ENCODE measurements at regions not wholly inside any gene's neighbourhood (a gene's known extent, or its start where the extent isn't known, plus 50 kb on each side); places are given as distances from the start of the nearest gene placed in this dataset.

GRCh38 chr11:100622404-100622803, 64.7 kb upstream of the ARHGAP42 start:
- TF ChIP-seq, protein P1, sequence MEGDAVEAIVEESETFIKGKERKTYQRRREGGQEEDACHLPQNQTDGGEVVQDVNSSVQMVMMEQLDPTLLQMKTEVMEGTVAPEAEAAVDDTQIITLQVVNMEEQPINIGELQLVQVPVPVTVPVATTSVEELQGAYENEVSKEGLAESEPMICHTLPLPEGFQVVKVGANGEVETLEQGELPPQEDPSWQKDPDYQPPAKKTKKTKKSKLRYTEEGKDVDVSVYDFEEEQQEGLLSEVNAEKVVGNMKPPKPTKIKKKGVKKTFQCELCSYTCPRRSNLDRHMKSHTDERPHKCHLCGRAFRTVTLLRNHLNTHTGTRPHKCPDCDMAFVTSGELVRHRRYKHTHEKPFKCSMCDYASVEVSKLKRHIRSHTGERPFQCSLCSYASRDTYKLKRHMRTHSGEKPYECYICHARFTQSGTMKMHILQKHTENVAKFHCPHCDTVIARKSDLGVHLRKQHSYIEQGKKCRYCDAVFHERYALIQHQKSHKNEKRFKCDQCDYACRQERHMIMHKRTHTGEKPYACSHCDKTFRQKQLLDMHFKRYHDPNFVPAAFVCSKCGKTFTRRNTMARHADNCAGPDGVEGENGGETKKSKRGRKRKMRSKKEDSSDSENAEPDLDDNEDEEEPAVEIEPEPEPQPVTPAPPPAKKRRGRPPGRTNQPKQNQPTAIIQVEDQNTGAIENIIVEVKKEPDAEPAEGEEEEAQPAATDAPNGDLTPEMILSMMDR (IDR thresholded peaks at IDR 0.05; ENCODE audit: insufficient read depth, low read length, missing control alignments), result no peak
- ChIA-PET POLR2A (no interaction called here), CTCF (no interaction called here)
- H3K4me3 ChIP-seq (ENCODE audit: low read depth, low read length), result no peak overlapping the region
- no peak for DNase-seq (ENCODE audit: low read depth, low spot score)

GRCh38 chr11:100624346-100624745, 62.7 kb upstream of the ARHGAP42 start:
- ChIA-PET POLR2A (no interaction called here), CTCF (no interaction called here)
- no peak for DNase-seq (ENCODE audit: low read depth, low spot score)
- no peak overlapping the region for H3K4me3 ChIP-seq (ENCODE audit: low read depth, low read length)
- TF ChIP-seq, protein P1 (IDR thresholded peaks at IDR 0.05; ENCODE audit: insufficient read depth, low read length, missing control alignments), result no peak

GRCh38 chr11:100625041-100625440, 62.0 kb upstream of the ARHGAP42 start:
- DNase-seq (ENCODE audit: low read depth, low spot score), result no peak
- ChIA-PET CTCF (interaction anchor here (1.0 kb wide), 1 partner anchor 49 kb away, joined by 4 read pairs; no protein-coding TSS in a partner anchor), POLR2A (no interaction called here)
- no peak overlapping the region for H3K4me3 ChIP-seq (ENCODE audit: low read depth, low read length)
- TF ChIP-seq, protein P1 (IDR thresholded peaks at IDR 0.05; ENCODE audit: insufficient read depth, low read length, missing control alignments), result no peak

GRCh38 chr11:100629671-100630070, 57.4 kb upstream of the ARHGAP42 start:
- TF ChIP-seq, protein P1 (IDR thresholded peaks at IDR 0.05; ENCODE audit: insufficient read depth, low read length, missing control alignments), result no peak
- no peak overlapping the region for H3K4me3 ChIP-seq (ENCODE audit: low read depth, low read length)
- no peak for DNase-seq (ENCODE audit: low read depth, low spot score)
- POLR2A ChIA-PET, result no interaction called here
- CTCF ChIA-PET, result no interaction called here

DNA sequence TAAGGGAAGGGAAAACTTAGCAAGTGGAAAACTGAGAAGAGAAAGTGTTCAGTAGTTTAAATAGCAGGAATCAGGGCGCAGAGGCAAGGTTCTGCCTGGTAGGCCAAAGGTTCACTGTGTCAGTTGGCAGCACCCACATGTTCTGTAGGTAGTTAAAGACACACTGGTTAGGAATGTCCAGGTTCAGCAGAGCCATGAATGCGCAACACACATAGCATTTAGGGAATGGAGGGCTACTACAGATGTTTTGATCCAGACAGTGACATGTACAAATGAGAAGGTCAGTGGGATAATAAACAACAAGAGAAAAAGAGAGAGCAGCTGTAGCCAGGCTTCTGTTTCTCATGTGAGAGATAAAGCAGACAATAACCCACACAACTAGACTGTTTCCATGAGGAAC, 56.2 kb upstream of the ARHGAP42 start:
- TF ChIP-seq, protein P1 (IDR thresholded peaks at IDR 0.05; ENCODE audit: insufficient read depth, low read length, missing control alignments), result no peak
- DNase-seq (ENCODE audit: low read depth, low spot score), result no peak
- POLR2A ChIA-PET, result no interaction called here
- H3K4me3 ChIP-seq (ENCODE audit: low read depth, low read length), result no peak overlapping the region
- CTCF ChIA-PET, result interaction anchor here (1.0 kb wide), 1 partner anchor 54 kb away, joined by 3 read pairs; no protein-coding TSS in a partner anchor

GRCh38 chr11:100631316-100631715, 55.8 kb upstream of the ARHGAP42 start:
- no peak overlapping the region for H3K4me3 ChIP-seq (ENCODE audit: low read depth, low read length)
- POLR2A ChIA-PET, result no interaction called here
- no peak for DNase-seq (ENCODE audit: low read depth, low spot score)
- TF ChIP-seq, protein P1 (IDR thresholded peaks at IDR 0.05; ENCODE audit: insufficient read depth, low read length, missing control alignments), result no peak
- CTCF ChIA-PET, result no interaction called here
